SU-DHL-6 (cell line): ENCODE measurements at regions not wholly inside any gene's neighbourhood (a gene's known extent, or its start where the extent isn't known, plus 50 kb on each side); places are given as distances from the start of the nearest gene placed in this dataset.
"Not testable (repeated sequence)": the region's sequence is repeated elsewhere in the genome, so short reads cannot be mapped to it uniquely, and the experiment has no call there.

ENCODE experiments used
- H2AFZ ChIP-seq: fragments of 200-600 bp; sonication (generic); 2 replicates; pipeline ENCODE4 v1.6.1; 2014; ENCODE audit warnings: low read depth, mild to moderate bottlenecking, moderate library complexity, mixed read lengths, antibody characterized with exemption, low read length; ENCODE audit not compliant: severe bottlenecking
- H3F3A ChIP-seq: fragments of 200-600 bp; shearing (Covaris generic); 2 replicates; pipeline ENCODE4 v1.6.0; 2016; ENCODE audit warnings: antibody characterized with exemption, mild to moderate bottlenecking; ENCODE audit not compliant: insufficient read depth
- H3K27ac ChIP-seq: fragments of 200-600 bp; sonication (generic); 2 replicates; pipeline ENCODE4 v1.5.1; 2016; ENCODE audit warnings: low read depth, mild to moderate bottlenecking, low read length, moderate library complexity, mixed read lengths
- H3K27me3 ChIP-seq: fragments of 200-600 bp; sonication (generic), shearing (Covaris generic); 2 replicates; pipeline ENCODE4 v1.6.0; 2014; ENCODE audit warnings: mild to moderate bottlenecking, low read length
- H3K36me3 ChIP-seq: fragments of 200-600 bp; sonication (generic); 2 replicates; pipeline ENCODE4 v1.6.1; 2014; ENCODE audit warnings: mild to moderate bottlenecking, low read length, mixed read lengths
- H3K4me2 ChIP-seq: fragments of 300-600, 200-600 bp; shearing (Covaris generic), sonication (generic); 2 replicates; pipeline ENCODE4 v1.6.0; 2014; ENCODE audit warnings: low read length, low read depth, mild to moderate bottlenecking; ENCODE audit not compliant: poor library complexity, severe bottlenecking
- H3K4me3 ChIP-seq: fragments of 200-600 bp; sonication (generic); 2 replicates; pipeline ENCODE4 v1.5.1; 2014; ENCODE audit warnings: antibody characterized with exemption, low read length, mild to moderate bottlenecking, mixed read lengths; ENCODE audit not compliant: insufficient read depth, poor library complexity, severe bottlenecking
- H3K79me2 ChIP-seq: fragments of 200-600 bp; sonication (generic); 2 replicates; pipeline ENCODE4 v1.6.1; 2014; ENCODE audit warnings: mild to moderate bottlenecking, low read length, moderate library complexity; ENCODE audit not compliant: insufficient read depth
- H3K9ac ChIP-seq: fragments of 200-600 bp; sonication (generic); 2 replicates; pipeline ENCODE4 v1.7.0; 2014; ENCODE audit warnings: mild to moderate bottlenecking, low read length
- H3K9me2 ChIP-seq: fragments of 200-600 bp; sonication (generic); replicated peaks from 2 replicates; pipeline ENCODE4 v1.6.1; 2014; ENCODE audit warnings: low read length; ENCODE audit not compliant: insufficient read depth
- H3K9me3 ChIP-seq: fragments of 200-600 bp; sonication (generic); 2 replicates; pipeline ENCODE4 v1.6.1; 2014; ENCODE audit warnings: low read length, mixed read lengths; ENCODE audit not compliant: insufficient read depth
- H4K20me1 ChIP-seq: fragments of 200-600 bp; sonication (generic); 2 replicates; pipeline ENCODE4 v1.6.1; 2014; ENCODE audit warnings: low read depth, mild to moderate bottlenecking, antibody characterized with exemption, low read length, moderate library complexity, mixed read lengths
- EZH2phosphoT487 ChIP-seq: fragments of 200-600 bp; sonication (generic), shearing (Covaris generic); conservative IDR thresholded peaks from 2 replicates; pipeline ENCODE4 v1.6.1; 2018; ENCODE audit warnings: mild to moderate bottlenecking, antibody characterized with exemption, low read length, moderate library complexity, mixed read lengths
- TF ChIP-seq, protein P1 (sequence below): fragments of 200-600 bp; sonication (generic); IDR thresholded peaks from one replicate; pipeline ENCODE4 v1.5.1; 2017; ENCODE audit warnings: antibody characterized with exemption, mild to moderate bottlenecking, low read length, moderate library complexity; ENCODE audit not compliant: insufficient read depth, poor library complexity, severe bottlenecking

- H3K27ac ChIP-seq, result no peak overlapping the region
- no peak overlapping the region for H3K4me3 ChIP-seq
- no peak overlapping the region for H3K9ac ChIP-seq
Measured at GRCh38 chr6:122276637-122277036, 122.8 kb upstream of the HSF2 start.

DNA sequence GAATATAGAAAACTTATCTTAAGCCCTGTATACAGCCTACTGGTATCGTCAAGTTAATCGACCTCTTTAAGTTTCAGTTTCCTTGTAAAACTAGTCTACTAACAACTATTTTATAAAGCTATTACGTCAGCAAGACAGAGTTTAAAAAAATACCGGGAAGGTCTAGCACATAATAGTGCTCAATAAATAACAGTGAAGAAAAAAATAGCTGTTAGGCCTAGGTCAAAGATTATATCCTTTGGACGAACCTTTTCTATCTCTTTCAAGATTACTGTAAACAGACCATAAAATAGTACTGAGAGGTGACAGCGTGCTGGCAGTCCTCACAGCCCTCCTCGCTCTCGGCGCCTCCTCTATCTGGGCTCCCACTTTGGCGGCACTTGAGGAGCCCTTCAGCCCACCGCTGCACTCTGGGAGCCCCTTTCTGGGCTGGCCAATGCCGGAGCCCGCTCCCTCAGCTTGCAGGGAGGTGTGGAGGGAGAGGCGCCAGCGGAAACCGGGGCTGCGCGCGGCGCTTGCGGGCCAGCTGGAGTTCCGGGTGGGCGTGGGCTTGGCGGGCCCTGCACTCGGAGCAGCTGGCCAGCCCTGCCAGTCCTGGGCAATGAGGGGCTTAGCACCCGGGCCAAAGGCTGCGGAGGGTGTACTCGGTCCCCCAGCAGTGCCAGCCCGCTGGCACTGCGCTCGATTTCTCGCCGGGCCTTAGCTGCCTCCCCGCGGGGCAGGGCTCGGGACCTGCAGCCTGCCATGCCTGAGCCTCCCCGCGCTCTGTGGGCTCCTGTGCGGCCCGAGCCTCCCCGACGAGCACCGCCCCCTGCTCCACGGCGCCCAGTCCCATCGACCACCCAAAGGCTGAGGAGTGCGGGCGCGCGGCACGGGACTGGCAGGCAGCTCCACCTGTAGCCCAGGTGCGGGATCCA, 119.1 kb upstream of the HSF2 start:
- H3K36me3 ChIP-seq, H3K27me3 ChIP-seq, H2AFZ ChIP-seq, H3K9me2 ChIP-seq, H3K4me2 ChIP-seq, H3K9ac ChIP-seq, H3K4me3 ChIP-seq, H3F3A ChIP-seq, H4K20me1 ChIP-seq, H3K79me2 ChIP-seq, H3K9me3 ChIP-seq, H3K27ac ChIP-seq: not testable (repeated sequence)

More at GRCh38 chr6:122276637-122277036, 122.8 kb upstream of the HSF2 start:
- no peaks in the 10 kb centered on the region for H3K36me3 ChIP-seq
- H4K20me1 ChIP-seq, result no peaks in the 10 kb centered on the region
- H3K9me2 ChIP-seq, result no peaks in the 10 kb centered on the region
- no peak for TF ChIP-seq EZH2phosphoT487
- TF ChIP-seq, protein P1, sequence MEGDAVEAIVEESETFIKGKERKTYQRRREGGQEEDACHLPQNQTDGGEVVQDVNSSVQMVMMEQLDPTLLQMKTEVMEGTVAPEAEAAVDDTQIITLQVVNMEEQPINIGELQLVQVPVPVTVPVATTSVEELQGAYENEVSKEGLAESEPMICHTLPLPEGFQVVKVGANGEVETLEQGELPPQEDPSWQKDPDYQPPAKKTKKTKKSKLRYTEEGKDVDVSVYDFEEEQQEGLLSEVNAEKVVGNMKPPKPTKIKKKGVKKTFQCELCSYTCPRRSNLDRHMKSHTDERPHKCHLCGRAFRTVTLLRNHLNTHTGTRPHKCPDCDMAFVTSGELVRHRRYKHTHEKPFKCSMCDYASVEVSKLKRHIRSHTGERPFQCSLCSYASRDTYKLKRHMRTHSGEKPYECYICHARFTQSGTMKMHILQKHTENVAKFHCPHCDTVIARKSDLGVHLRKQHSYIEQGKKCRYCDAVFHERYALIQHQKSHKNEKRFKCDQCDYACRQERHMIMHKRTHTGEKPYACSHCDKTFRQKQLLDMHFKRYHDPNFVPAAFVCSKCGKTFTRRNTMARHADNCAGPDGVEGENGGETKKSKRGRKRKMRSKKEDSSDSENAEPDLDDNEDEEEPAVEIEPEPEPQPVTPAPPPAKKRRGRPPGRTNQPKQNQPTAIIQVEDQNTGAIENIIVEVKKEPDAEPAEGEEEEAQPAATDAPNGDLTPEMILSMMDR, result no peak
- no peak overlapping the region for H3K4me2 ChIP-seq
- H3F3A ChIP-seq, result no peaks in the 10 kb centered on the region
- no peak overlapping the region for H2AFZ ChIP-seq
- no peaks in the 10 kb centered on the region for H3K27me3 ChIP-seq
- no peaks in the 10 kb centered on the region for H3K9me3 ChIP-seq
- no peaks in the 10 kb centered on the region for H3K79me2 ChIP-seq

DNA sequence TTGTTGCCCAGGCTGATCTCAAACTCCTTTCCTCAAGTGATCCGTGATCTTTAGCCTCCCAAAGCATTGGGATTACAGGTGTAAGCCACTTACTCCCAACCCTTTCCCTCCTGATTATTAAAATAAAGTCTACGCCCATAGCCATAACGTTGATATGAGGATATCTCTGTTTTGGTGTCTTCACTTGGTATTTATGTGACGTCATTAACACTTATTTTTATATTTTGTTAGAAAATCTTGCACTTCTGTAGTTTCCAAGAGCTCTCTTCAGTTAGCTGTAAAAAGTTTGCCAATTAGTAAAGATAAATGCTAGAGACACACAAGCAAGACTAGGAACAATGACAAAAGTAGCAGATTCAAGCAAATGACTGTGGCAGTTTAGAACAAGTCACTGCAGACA, 115.6 kb upstream of the HSF2 start:
- Histone ChIP-seq H3K4me3 (no peak overlapping the region), H3K36me3 (no peaks in the 10 kb centered on the region), H3K79me2 (no peaks in the 10 kb centered on the region), H2AFZ (no peak overlapping the region), H3K27me3 (no peaks in the 10 kb centered on the region), H3K9me3 (no peaks in the 10 kb centered on the region), H3K9ac (no peak overlapping the region), H3K9me2 (no peaks in the 10 kb centered on the region), H3K27ac (no peak overlapping the region), H3K4me2 (no peak overlapping the region), H3F3A (no peaks in the 10 kb centered on the region), H4K20me1 (no peaks in the 10 kb centered on the region)
- TF ChIP-seq, protein P1, result no peak
- no peak for TF ChIP-seq EZH2phosphoT487

GRCh38 chr6:122284848-122285247, 114.6 kb upstream of the HSF2 start:
- no peak overlapping the region for H3K27ac ChIP-seq
- no peaks in the 10 kb centered on the region for H3F3A ChIP-seq
- no peak overlapping the region for H2AFZ ChIP-seq
- H3K79me2 ChIP-seq, result no peaks in the 10 kb centered on the region
- no peaks in the 10 kb centered on the region for H3K36me3 ChIP-seq
- no peaks in the 10 kb centered on the region for H4K20me1 ChIP-seq
- no peaks in the 10 kb centered on the region for H3K9me3 ChIP-seq
- H3K9me2 ChIP-seq, result no peaks in the 10 kb centered on the region
- TF ChIP-seq, protein P1, result no peak
- TF ChIP-seq EZH2phosphoT487, result no peak
- no peak overlapping the region for H3K4me3 ChIP-seq
- no peak overlapping the region for H3K9ac ChIP-seq
- no peak overlapping the region for H3K4me2 ChIP-seq
- no peaks in the 10 kb centered on the region for H3K27me3 ChIP-seq
